ENCODE measurements at regions not wholly inside any gene's neighbourhood (a gene's known extent, or its start where the extent isn't known, plus 50 kb on each side); places are given as distances from the start of the nearest gene placed in this dataset.
A peak's percentile ranks its signal among the peaks of the same experiment; 100 is the strongest.

GRCh38 chr20:11267131-11267761 lies 593.4 kb upstream of the JAG1 start:
- DNase-seq: peak; percentile 2
- in situ Hi-C loops (cut with MboI; ENCODE audit: low pct_unique_long_range_greater_than_20kb, low sequenced_read_pairs): no loop called here

GRCh38 chr20:11267762-11268335 lies 594.0 kb upstream of the JAG1 start:
- no peak for DNase-seq
- in situ Hi-C loops (cut with MboI; ENCODE audit: low pct_unique_long_range_greater_than_20kb, low sequenced_read_pairs): no loop called here

- DNase-seq: no peak
- in situ Hi-C loops (cut with MboI; ENCODE audit: low pct_unique_long_range_greater_than_20kb, low sequenced_read_pairs): no loop called here
Observed at GRCh38 chr20:11270566-11270965, 596.8 kb upstream of the JAG1 start.

GRCh38 chr20:11271319-11271718 lies 597.5 kb upstream of the JAG1 start:
- DNase-seq: no peak
- in situ Hi-C loops (cut with MboI; ENCODE audit: low pct_unique_long_range_greater_than_20kb, low sequenced_read_pairs): no loop called here

- in situ Hi-C loops (cut with MboI; ENCODE audit: low pct_unique_long_range_greater_than_20kb, low sequenced_read_pairs): no loop called here
- DNase-seq: no peak
Observed at GRCh38 chr20:11271920-11272594, 598.3 kb upstream of the JAG1 start.

- in situ Hi-C loops (cut with MboI; ENCODE audit: low pct_unique_long_range_greater_than_20kb, low sequenced_read_pairs): no loop called here
- DNase-seq: peak; percentile 38
Observed at GRCh38 chr20:11274141-11274594, 600.4 kb upstream of the JAG1 start.

GRCh38 chr20:11275740-11276139 lies 601.9 kb upstream of the JAG1 start:
- DNase-seq: no peak
- in situ Hi-C loops (cut with MboI; ENCODE audit: low pct_unique_long_range_greater_than_20kb, low sequenced_read_pairs): no loop called here

- no peak for DNase-seq
- in situ Hi-C loops (cut with MboI; ENCODE audit: low pct_unique_long_range_greater_than_20kb, low sequenced_read_pairs): no loop called here
Observed at GRCh38 chr20:11277170-11277569, 603.4 kb upstream of the JAG1 start.

GRCh38 chr20:11277858-11278257 lies 604.1 kb upstream of the JAG1 start:
- in situ Hi-C loops (cut with MboI; ENCODE audit: low pct_unique_long_range_greater_than_20kb, low sequenced_read_pairs): no loop called here
- DNase-seq: no peak

- in situ Hi-C loops (cut with MboI; ENCODE audit: low pct_unique_long_range_greater_than_20kb, low sequenced_read_pairs): no loop called here
- no peak for DNase-seq
Observed at GRCh38 chr20:11278461-11278860, 604.7 kb upstream of the JAG1 start.

GRCh38 chr20:11281240-11281639 lies 607.4 kb upstream of the JAG1 start:
- DNase-seq: no peak
- in situ Hi-C loops (cut with MboI; ENCODE audit: low pct_unique_long_range_greater_than_20kb, low sequenced_read_pairs): no loop called here

GRCh38 chr20:11281768-11282167 lies 608.0 kb upstream of the JAG1 start:
- in situ Hi-C loops (cut with MboI; ENCODE audit: low pct_unique_long_range_greater_than_20kb, low sequenced_read_pairs): no loop called here
- no peak for DNase-seq

GRCh38 chr20:11287126-11287525 lies 613.3 kb upstream of the JAG1 start:
- no peak for DNase-seq
- in situ Hi-C loops (cut with MboI; ENCODE audit: low pct_unique_long_range_greater_than_20kb, low sequenced_read_pairs): no loop called here

- in situ Hi-C loops (cut with MboI; ENCODE audit: low pct_unique_long_range_greater_than_20kb, low sequenced_read_pairs): no loop called here
- DNase-seq: no peak
Observed at GRCh38 chr20:11296221-11296620, 621.5 kb upstream of the BTBD3 start.

- in situ Hi-C loops (cut with MboI; ENCODE audit: low pct_unique_long_range_greater_than_20kb, low sequenced_read_pairs): no loop called here
- DNase-seq: no peak
Observed at GRCh38 chr20:11296951-11297350, 620.7 kb upstream of the BTBD3 start.

- no peak for DNase-seq
- in situ Hi-C loops (cut with MboI; ENCODE audit: low pct_unique_long_range_greater_than_20kb, low sequenced_read_pairs): no loop called here
Observed at GRCh38 chr20:11301699-11302098, 616.0 kb upstream of the BTBD3 start.

- DNase-seq: no peak
- in situ Hi-C loops (cut with MboI; ENCODE audit: low pct_unique_long_range_greater_than_20kb, low sequenced_read_pairs): no loop called here
Observed at GRCh38 chr20:11302436-11302835, 615.3 kb upstream of the BTBD3 start.

- DNase-seq: no peak
- in situ Hi-C loops (cut with MboI; ENCODE audit: low pct_unique_long_range_greater_than_20kb, low sequenced_read_pairs): no loop called here
Observed at GRCh38 chr20:11304795-11305194, 612.9 kb upstream of the BTBD3 start.

GRCh38 chr20:11305406-11305805 lies 612.3 kb upstream of the BTBD3 start:
- in situ Hi-C loops (cut with MboI; ENCODE audit: low pct_unique_long_range_greater_than_20kb, low sequenced_read_pairs): no loop called here
- no peak for DNase-seq

GRCh38 chr20:11311659-11312224 lies 606.0 kb upstream of the BTBD3 start:
- in situ Hi-C loops (cut with MboI; ENCODE audit: low pct_unique_long_range_greater_than_20kb, low sequenced_read_pairs): no loop called here
- no peak for DNase-seq

All from KBM-7 (cell line).